ENCODE measurements at regions not wholly inside any gene's neighbourhood (a gene's known extent, or its start where the extent isn't known, plus 50 kb on each side); places are given as distances from the start of the nearest gene placed in this dataset.

GRCh38 chr10:57186201-57186600 lies 825.1 kb upstream of the ZWINT start:
- TF ChIP-seq, protein P1, sequence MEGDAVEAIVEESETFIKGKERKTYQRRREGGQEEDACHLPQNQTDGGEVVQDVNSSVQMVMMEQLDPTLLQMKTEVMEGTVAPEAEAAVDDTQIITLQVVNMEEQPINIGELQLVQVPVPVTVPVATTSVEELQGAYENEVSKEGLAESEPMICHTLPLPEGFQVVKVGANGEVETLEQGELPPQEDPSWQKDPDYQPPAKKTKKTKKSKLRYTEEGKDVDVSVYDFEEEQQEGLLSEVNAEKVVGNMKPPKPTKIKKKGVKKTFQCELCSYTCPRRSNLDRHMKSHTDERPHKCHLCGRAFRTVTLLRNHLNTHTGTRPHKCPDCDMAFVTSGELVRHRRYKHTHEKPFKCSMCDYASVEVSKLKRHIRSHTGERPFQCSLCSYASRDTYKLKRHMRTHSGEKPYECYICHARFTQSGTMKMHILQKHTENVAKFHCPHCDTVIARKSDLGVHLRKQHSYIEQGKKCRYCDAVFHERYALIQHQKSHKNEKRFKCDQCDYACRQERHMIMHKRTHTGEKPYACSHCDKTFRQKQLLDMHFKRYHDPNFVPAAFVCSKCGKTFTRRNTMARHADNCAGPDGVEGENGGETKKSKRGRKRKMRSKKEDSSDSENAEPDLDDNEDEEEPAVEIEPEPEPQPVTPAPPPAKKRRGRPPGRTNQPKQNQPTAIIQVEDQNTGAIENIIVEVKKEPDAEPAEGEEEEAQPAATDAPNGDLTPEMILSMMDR (IDR thresholded peaks at IDR 0.05; ENCODE audit: low read depth, low read length): no peak
- no peak for TF ChIP-seq EZH2phosphoT487 (IDR thresholded peaks at IDR 0.05; ENCODE audit: low read depth)

Measured in OCI-LY3 (cell line).